Endothelial cell of umbilical vein (primary cell): ENCODE measurements at regions not wholly inside any gene's neighbourhood (a gene's known extent, or its start where the extent isn't known, plus 50 kb on each side); places are given as distances from the start of the nearest gene placed in this dataset.
A peak's percentile ranks its signal among the peaks of the same experiment; 100 is the strongest.
"Not testable (repeated sequence)": the region's sequence is repeated elsewhere in the genome, so short reads cannot be mapped to it uniquely, and the experiment has no call there.

Experiments
- BruUV-seq: library from RNA; stranded (reverse); fragments of 400-500 nt; replicated peaks from 2 replicates; lab custom pipeline; 2021; lab: Mats Ljungman, UMichigan
- CTCF ChIA-PET: fragments of 300-600, 350-600 bp; sonication (Branson Sonifier 250); formaldehyde crosslinking; loops from one replicate; lab custom pipeline; 2021; ENCODE audit warnings: antibody characterized with exemption, inconsistent platforms; lab: Charles Lee
- POLR2A ChIA-PET: fragments of 300-600, 350-600 bp; sonication (Branson Sonifier 250); formaldehyde crosslinking; loops from one replicate; lab custom pipeline; 2021; ENCODE audit warnings: antibody characterized with exemption, inconsistent platforms; lab: Charles Lee
- DNase-seq: peaks from one replicate; pipeline ENCODE4 v3.0.0-alpha.2; 2011; ENCODE audit warnings: low read depth, low spot score
- FAIRE-seq: peaks from 2 replicates; lab custom pipeline; 2011; peaks lifted over from hg19 to GRCh38; lab: Jason Lieb, UNC
- H2AFZ ChIP-seq: 2 replicates; pipeline ENCODE4 v1.6.0; 2012; ENCODE audit warnings: low read depth, low read length, control low read depth, inconsistent platforms
- H3K27ac ChIP-seq: 2 replicates; pipeline ENCODE4 v1.5.1; 2011; ENCODE audit warnings: low read depth, mild to moderate bottlenecking, control low read depth, low read length, moderate library complexity; ENCODE audit not compliant: insufficient read depth
- H3K27me3 ChIP-seq, 2 experiments: 2 replicates each; pipeline versions ENCODE4 v1.6.0 to v1.6.1; 2011; ENCODE audit warnings: low read length in 2 of 2, mixed read lengths in 1 of 2; ENCODE audit not compliant: control insufficient read depth in 2 of 2, insufficient read depth in 2 of 2
- H3K36me3 ChIP-seq, 2 experiments: 2 replicates in 1 of 2; 3 replicates in 1 of 2; pipeline ENCODE4 v1.5.1; 2011; ENCODE audit warnings: low read length in 2 of 2, mild to moderate bottlenecking in 1 of 2, moderate library complexity in 1 of 2; ENCODE audit not compliant: control insufficient read depth in 2 of 2, insufficient read depth in 2 of 2; ENCODE audit errors: extremely low read depth in 1 of 2
- H3K4me1 ChIP-seq: 3 replicates; pipeline ENCODE4 v1.5.1; 2011; ENCODE audit warnings: mild to moderate bottlenecking, low read length; ENCODE audit not compliant: control insufficient read depth, insufficient read depth; ENCODE audit errors: extremely low read depth
- H3K4me2 ChIP-seq: 2 replicates; pipeline ENCODE4 v1.6.1; 2011; ENCODE audit warnings: low read length, control low read depth, mixed read lengths; ENCODE audit not compliant: insufficient read depth
- H3K4me3 ChIP-seq, 3 experiments: fragments of 200-600 bp in 1 of 3; sonication (generic), shearing (Covaris generic) in 1 of 3; replicated peaks in 1 of 3; 2 replicates each; pipeline ENCODE4 v1.5.1; 2011 to 2016; ENCODE audit warnings: control low read depth in 3 of 3, low read length in 3 of 3, mild to moderate bottlenecking in 2 of 3, inconsistent platforms in 1 of 3, low read depth in 1 of 3, moderate library complexity in 1 of 3; ENCODE audit not compliant: insufficient read depth in 1 of 3
- H3K79me2 ChIP-seq: 2 replicates; pipeline ENCODE4 v1.6.0; 2012; ENCODE audit warnings: low read length, inconsistent platforms; ENCODE audit not compliant: control insufficient read depth, insufficient read depth
- H3K9ac ChIP-seq: replicated peaks from 2 replicates; pipeline ENCODE3; 2011; ENCODE audit warnings: low read length, control low read depth; ENCODE audit not compliant: insufficient read depth; ENCODE audit errors: extremely low read depth
- H3K9me1 ChIP-seq: replicated peaks from 3 replicates; pipeline ENCODE4 v1.6.0; 2011; ENCODE audit warnings: mild to moderate bottlenecking, low read length; ENCODE audit not compliant: control insufficient read depth, insufficient read depth; ENCODE audit errors: extremely low read depth
- H3K9me3 ChIP-seq: replicated peaks from 2 replicates; pipeline ENCODE4 v1.5.1; 2012; ENCODE audit warnings: low read length, inconsistent platforms; ENCODE audit not compliant: control insufficient read depth, insufficient read depth
- H4K20me1 ChIP-seq: replicated peaks from 2 replicates; pipeline ENCODE3; 2011; ENCODE audit warnings: mild to moderate bottlenecking, low read length; ENCODE audit not compliant: control insufficient read depth, insufficient read depth; ENCODE audit errors: extremely low read depth
- dilution Hi-C: fragments of 300-500 bp; cut with MboI; formaldehyde crosslinking; loops from one replicate; pipeline ENCODE4 v1.15.0; 2019; ENCODE audit warnings: low sequenced_read_pairs; ENCODE audit not compliant: extremely low pct_ligation_motif_present
- intact Hi-C: fragments of 100-400 bp; cut with micrococcal nuclease; formaldehyde crosslinking; loops from one replicate; pipeline ENCODE4 v1.10.0; 2022

- H3K36me3 ChIP-seq, BruUV-seq, H3K9ac ChIP-seq, DNase-seq, H3K9me3 ChIP-seq, H3K79me2 ChIP-seq, H3K4me1 ChIP-seq, H4K20me1 ChIP-seq, H3K4me2 ChIP-seq, CTCF ChIA-PET, H3K9me1 ChIP-seq, POLR2A ChIA-PET, FAIRE-seq, H3K27ac ChIP-seq, H3K27me3 ChIP-seq, intact Hi-C loops, dilution Hi-C loops, H2AFZ ChIP-seq, H3K4me3 ChIP-seq: not testable (repeated sequence)
These were observed 1204.2 kb downstream of the RPIA start for GRCh38 chr2:89895629-89896028.

- H3K9ac ChIP-seq, H3K36me3 ChIP-seq, H3K9me3 ChIP-seq, H3K9me1 ChIP-seq, H4K20me1 ChIP-seq, H3K27ac ChIP-seq, dilution Hi-C loops, POLR2A ChIA-PET, H3K4me3 ChIP-seq, H3K79me2 ChIP-seq, BruUV-seq, H3K4me2 ChIP-seq, FAIRE-seq, DNase-seq, intact Hi-C loops, CTCF ChIA-PET, H3K4me1 ChIP-seq, H2AFZ ChIP-seq, H3K27me3 ChIP-seq: not testable (repeated sequence)
These were observed 1235.5 kb downstream of the RPIA start for GRCh38 chr2:89927018-89927417.

GRCh38 chr2:89935436-89935835, 1244.0 kb downstream of the RPIA start:
- FAIRE-seq, H3K9me3 ChIP-seq, H4K20me1 ChIP-seq, H3K9me1 ChIP-seq, H3K36me3 ChIP-seq, DNase-seq, H2AFZ ChIP-seq, H3K27ac ChIP-seq, POLR2A ChIA-PET, CTCF ChIA-PET, H3K4me3 ChIP-seq, H3K79me2 ChIP-seq, H3K9ac ChIP-seq, BruUV-seq, H3K4me1 ChIP-seq, intact Hi-C loops, H3K4me2 ChIP-seq, dilution Hi-C loops, H3K27me3 ChIP-seq: not testable (repeated sequence)

- H3K4me1 ChIP-seq, H3K9ac ChIP-seq, H3K27ac ChIP-seq, dilution Hi-C loops, POLR2A ChIA-PET, H3K36me3 ChIP-seq, H2AFZ ChIP-seq, H4K20me1 ChIP-seq, H3K4me2 ChIP-seq, H3K27me3 ChIP-seq, intact Hi-C loops, CTCF ChIA-PET, H3K9me3 ChIP-seq, H3K4me3 ChIP-seq, H3K79me2 ChIP-seq, DNase-seq, BruUV-seq, H3K9me1 ChIP-seq: not testable (repeated sequence)
- peak; percentile 35 for FAIRE-seq
These were observed 1244.5 kb downstream of the RPIA start for GRCh38 chr2:89936011-89936410.
